ENCODE measurements at regions not wholly inside any gene's neighbourhood (a gene's known extent, or its start where the extent isn't known, plus 50 kb on each side); places are given as distances from the start of the nearest gene placed in this dataset.

DNA sequence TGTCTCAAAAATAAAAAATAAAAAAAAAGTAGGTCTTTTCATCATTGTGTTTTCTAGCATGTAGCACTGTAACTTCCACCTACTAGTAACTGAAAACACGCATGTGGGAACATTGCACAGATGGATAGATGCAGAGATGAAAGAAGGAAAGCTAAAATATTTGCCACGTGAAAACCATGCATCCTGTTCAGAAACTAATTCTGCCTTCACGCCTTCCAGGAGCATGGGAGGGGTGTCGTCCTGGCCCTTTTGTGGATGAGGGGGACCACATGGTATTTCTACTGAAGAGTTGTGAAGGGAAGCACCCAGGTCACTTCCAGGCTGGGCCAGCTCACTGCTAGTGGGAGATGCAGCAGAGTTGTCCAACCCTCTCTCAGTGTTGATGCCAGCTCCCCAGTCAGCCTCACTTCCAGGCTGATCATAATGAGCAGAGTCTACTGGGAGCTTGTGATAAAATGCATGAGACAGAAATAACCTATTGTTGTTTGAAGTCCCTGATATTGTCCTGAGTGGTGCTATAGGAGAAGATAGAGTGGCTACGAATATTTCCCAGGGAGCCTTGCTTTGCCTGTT, 287.1 kb upstream of the CELF2 start:
- H3K4me3 Mint-ChIP-seq (ENCODE audit: low read depth), result no peak overlapping the region
- H3K4me1 Mint-ChIP-seq (ENCODE audit: low read depth), result no peaks in the 10 kb centered on the region
- no peak overlapping the region for H3K27ac Mint-ChIP-seq

DNA sequence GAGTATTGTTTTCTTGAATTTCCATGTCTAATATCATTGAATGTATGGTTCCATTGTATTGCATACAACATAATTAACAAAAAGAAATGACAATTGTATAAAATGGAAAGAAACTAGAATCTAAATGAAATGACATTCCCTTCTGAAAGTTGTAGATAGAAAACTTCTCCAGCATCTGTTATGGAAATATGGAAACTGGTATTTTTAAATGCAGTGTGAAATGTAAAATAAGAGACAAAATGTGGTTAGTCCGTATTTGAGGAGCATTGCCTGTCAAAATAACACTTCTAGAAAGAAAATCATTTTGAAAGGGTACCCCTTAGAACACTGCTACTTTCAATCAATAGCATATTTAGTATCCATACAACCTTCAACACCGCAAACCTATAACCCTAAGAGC, 286.3 kb upstream of the CELF2 start:
- peaks cover 15% of the 10 kb centered on the region for H3K27me3 Mint-ChIP-seq
- TF ChIP-seq, protein P1, sequence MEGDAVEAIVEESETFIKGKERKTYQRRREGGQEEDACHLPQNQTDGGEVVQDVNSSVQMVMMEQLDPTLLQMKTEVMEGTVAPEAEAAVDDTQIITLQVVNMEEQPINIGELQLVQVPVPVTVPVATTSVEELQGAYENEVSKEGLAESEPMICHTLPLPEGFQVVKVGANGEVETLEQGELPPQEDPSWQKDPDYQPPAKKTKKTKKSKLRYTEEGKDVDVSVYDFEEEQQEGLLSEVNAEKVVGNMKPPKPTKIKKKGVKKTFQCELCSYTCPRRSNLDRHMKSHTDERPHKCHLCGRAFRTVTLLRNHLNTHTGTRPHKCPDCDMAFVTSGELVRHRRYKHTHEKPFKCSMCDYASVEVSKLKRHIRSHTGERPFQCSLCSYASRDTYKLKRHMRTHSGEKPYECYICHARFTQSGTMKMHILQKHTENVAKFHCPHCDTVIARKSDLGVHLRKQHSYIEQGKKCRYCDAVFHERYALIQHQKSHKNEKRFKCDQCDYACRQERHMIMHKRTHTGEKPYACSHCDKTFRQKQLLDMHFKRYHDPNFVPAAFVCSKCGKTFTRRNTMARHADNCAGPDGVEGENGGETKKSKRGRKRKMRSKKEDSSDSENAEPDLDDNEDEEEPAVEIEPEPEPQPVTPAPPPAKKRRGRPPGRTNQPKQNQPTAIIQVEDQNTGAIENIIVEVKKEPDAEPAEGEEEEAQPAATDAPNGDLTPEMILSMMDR (IDR thresholded peaks at IDR 0.05; ENCODE audit: unreplicated experiment), result no peak
- H3K4me1 Mint-ChIP-seq (ENCODE audit: low read depth), result no peaks in the 10 kb centered on the region
- H3K4me3 Mint-ChIP-seq (ENCODE audit: low read depth), result no peak overlapping the region
- H3K27ac Mint-ChIP-seq, result no peak overlapping the region
- H3K36me3 Mint-ChIP-seq (ENCODE audit: insufficient read depth), result no peaks in the 10 kb centered on the region
- DNase-seq (ENCODE audit: low spot score, unreplicated experiment), result no peak
- no peaks in the 10 kb centered on the region for H3K9me3 Mint-ChIP-seq (ENCODE audit: low read depth)

More for the DNA sequence above, 287.1 kb upstream of the CELF2 start:
- H3K36me3 Mint-ChIP-seq (ENCODE audit: insufficient read depth), result no peaks in the 10 kb centered on the region
- H3K9me3 Mint-ChIP-seq (ENCODE audit: low read depth), result no peaks in the 10 kb centered on the region
- DNase-seq (ENCODE audit: low spot score, unreplicated experiment), result no peak
- TF ChIP-seq, protein P1 (IDR thresholded peaks at IDR 0.05; ENCODE audit: unreplicated experiment), result no peak
- peaks cover 15% of the 10 kb centered on the region for H3K27me3 Mint-ChIP-seq

DNA sequence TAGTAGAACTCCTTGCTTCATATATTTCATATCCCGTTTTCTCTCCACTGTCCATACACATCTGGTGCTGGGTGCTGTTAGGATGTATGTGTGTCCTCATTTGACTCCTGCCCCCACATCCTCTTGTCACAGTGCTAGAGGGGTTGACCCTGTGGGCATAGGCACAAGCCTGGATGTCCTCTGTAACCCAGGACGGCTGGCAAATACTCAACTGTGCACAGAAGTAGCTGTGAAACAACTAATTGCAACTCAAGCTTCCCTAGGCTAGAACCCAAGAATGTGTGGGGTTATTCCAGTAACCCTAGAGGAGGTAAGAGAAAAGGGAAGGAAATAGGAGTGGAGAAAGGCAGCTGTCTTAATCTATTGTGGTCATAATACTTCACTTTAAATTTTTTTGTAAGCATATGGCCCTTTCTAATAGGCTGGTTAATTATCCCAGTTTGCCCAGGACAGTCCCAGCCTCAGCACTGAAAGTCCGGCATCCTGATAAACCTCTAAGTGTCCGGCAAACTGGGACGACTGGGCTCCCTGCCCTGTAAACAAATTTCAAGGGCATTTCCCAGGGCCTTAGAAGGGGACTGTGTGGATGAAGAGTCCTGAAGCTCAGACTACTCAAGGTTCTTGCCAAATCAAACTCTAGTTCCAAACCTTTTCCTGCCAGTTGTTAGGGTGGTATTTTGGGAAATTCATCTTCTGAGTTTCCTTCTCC, 283.2 kb upstream of the CELF2 start:
- H3K27ac Mint-ChIP-seq, result no peak overlapping the region
- no peak for DNase-seq (ENCODE audit: low spot score, unreplicated experiment)
- H3K4me1 Mint-ChIP-seq (ENCODE audit: low read depth), result no peaks in the 10 kb centered on the region
- H3K27me3 Mint-ChIP-seq, result peaks cover 7% of the 10 kb centered on the region
- TF ChIP-seq, protein P1 (IDR thresholded peaks at IDR 0.05; ENCODE audit: unreplicated experiment), result no peak
- no peak overlapping the region for H3K4me3 Mint-ChIP-seq (ENCODE audit: low read depth)
- no peaks in the 10 kb centered on the region for H3K36me3 Mint-ChIP-seq (ENCODE audit: insufficient read depth)
- no peaks in the 10 kb centered on the region for H3K9me3 Mint-ChIP-seq (ENCODE audit: low read depth)

DNA sequence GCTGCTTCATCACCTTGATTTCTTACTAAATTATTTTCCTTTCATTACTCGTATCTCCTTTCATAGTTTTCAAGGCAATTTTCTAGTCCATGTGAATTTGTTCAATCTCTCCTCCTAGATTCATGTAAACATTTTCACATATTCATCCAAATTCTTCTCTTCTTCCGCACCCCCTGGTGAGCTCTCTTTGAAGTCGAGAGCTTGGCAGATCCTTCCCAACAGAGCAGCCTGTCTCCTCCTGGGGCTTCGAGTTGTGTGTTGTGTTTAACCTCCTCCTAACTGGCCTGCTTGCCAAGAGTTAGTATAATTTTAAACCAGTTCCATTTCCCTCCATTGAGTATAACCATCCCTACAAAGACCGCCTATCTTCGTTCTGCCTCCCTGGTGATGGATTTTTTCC, 272.4 kb upstream of the CELF2 start:
- Mint-ChIP-seq H3K4me1 (ENCODE audit: low read depth) (no peaks in the 10 kb centered on the region), H3K36me3 (ENCODE audit: insufficient read depth) (peaks cover 2% of the 10 kb centered on the region), H3K4me3 (ENCODE audit: low read depth) (no peak overlapping the region), H3K9me3 (ENCODE audit: low read depth) (peaks cover 7% of the 10 kb centered on the region), H3K27me3 (peaks cover 9% of the 10 kb centered on the region), H3K27ac (no peak overlapping the region)
- TF ChIP-seq, protein P1 (IDR thresholded peaks at IDR 0.05; ENCODE audit: unreplicated experiment), result no peak
- DNase-seq (ENCODE audit: low spot score, unreplicated experiment), result no peak

DNA sequence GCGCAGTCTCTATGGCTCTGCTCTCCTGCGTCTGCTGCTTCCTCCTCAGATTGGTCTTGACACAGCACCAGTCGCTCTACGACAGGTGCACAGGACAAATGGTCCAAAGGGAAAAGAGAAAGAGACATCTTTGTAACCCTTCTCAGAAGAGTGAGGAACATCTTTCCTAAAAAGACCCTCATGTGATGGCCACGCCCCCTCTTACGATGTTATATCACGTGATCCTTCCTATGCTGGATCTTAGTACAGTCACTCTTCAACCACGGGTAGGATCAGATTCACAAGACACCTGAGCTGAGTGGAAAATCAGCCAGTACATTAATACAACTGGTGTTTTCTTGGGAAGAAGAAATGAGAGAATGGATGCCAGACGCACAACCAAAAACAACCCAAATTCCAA, 262.2 kb upstream of the CELF2 start:
- no peaks in the 10 kb centered on the region for H3K9me3 Mint-ChIP-seq (ENCODE audit: low read depth)
- no peak overlapping the region for H3K27ac Mint-ChIP-seq

More for the DNA sequence above, 262.2 kb upstream of the CELF2 start:
- H3K36me3 Mint-ChIP-seq (ENCODE audit: insufficient read depth), result no peaks in the 10 kb centered on the region
- H3K4me1 Mint-ChIP-seq (ENCODE audit: low read depth), result no peaks in the 10 kb centered on the region
- no peak overlapping the region for H3K4me3 Mint-ChIP-seq (ENCODE audit: low read depth)
- TF ChIP-seq, protein P1 (IDR thresholded peaks at IDR 0.05; ENCODE audit: unreplicated experiment), result no peak
- DNase-seq (ENCODE audit: low spot score, unreplicated experiment), result no peak
- H3K27me3 Mint-ChIP-seq, result peaks cover 7% of the 10 kb centered on the region

Data from progenitor cell of endocrine pancreas (in vitro differentiated cells).